IPS-20b (cell line): ENCODE measurements at regions not wholly inside any gene's neighbourhood (a gene's known extent, or its start where the extent isn't known, plus 50 kb on each side); places are given as distances from the start of the nearest gene placed in this dataset.

ENCODE experiments used
- H3K27ac ChIP-seq: one replicate; pipeline ENCODE4 v1.5.1; 2013; ENCODE audit warnings: low read length
- H3K27me3 ChIP-seq: 2 replicates; pipeline ENCODE4 v1.6.1; 2013; ENCODE audit warnings: mild to moderate bottlenecking, low read length, inconsistent platforms; ENCODE audit not compliant: insufficient read depth
- H3K36me3 ChIP-seq: 2 replicates; pipeline ENCODE4 v1.6.1; 2013; ENCODE audit warnings: low read depth, mild to moderate bottlenecking, inconsistent platforms, low read length, moderate library complexity; ENCODE audit not compliant: insufficient read depth
- H3K4me1 ChIP-seq: 2 replicates; pipeline ENCODE4 v1.6.1; 2013; ENCODE audit warnings: mild to moderate bottlenecking, control low read depth, inconsistent platforms, low read length, moderate library complexity; ENCODE audit not compliant: insufficient read depth
- H3K4me3 ChIP-seq: 2 replicates; pipeline ENCODE4 v1.5.1; 2013; ENCODE audit warnings: mild to moderate bottlenecking, low read length, inconsistent platforms
- H3K9ac ChIP-seq: 2 replicates; pipeline ENCODE4 v1.6.1; 2013; ENCODE audit warnings: low read depth, mild to moderate bottlenecking, inconsistent platforms, low read length, moderate library complexity
- H3K9me3 ChIP-seq: 2 replicates; pipeline ENCODE4 v1.6.1; 2013; ENCODE audit warnings: mild to moderate bottlenecking, low read depth, low read length, inconsistent platforms; ENCODE audit not compliant: insufficient read depth

DNA sequence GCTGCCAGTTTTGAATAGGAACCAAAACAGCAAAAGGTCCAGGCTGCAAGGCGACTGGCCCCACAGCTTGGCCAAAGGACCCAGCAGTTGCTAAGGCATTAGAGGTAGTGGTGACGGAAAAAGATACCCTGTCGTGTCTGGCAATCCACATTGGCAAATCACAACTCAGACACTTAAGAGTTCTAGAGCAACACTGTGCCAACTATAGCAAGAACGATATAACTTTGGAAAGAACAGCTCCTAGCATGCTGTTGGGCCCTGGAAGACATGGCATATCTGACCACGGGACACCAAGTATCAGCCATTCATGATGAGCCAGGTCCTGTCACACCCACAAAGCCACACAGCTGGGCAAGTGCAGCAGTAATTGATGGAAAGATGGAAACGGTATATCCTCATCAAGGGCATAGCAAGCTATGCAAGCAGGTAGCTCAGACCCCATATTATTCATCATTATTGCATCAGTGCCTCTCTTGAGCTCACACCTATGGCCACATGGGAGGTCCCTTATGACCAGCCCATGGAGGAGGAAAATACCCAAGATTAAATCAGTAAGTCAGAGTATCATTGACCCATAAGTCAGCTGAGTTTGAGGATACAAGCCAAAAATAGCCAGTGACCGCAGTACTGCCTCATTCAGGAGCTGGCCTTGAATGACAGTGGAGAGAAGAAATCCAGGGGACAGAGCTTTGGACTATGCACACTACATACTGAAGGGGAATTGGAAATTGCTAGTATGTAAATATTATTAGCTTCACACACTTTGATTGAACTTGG lies 221.2 kb downstream of the SETD4 start:
- H3K4me1 ChIP-seq, result no peaks in the 10 kb centered on the region
- H3K36me3 ChIP-seq, result no peaks in the 10 kb centered on the region
- H3K9me3 ChIP-seq, result no peaks in the 10 kb centered on the region
- H3K27ac ChIP-seq, result no peak overlapping the region
- H3K27me3 ChIP-seq, result no peaks in the 10 kb centered on the region
- no peak overlapping the region for H3K9ac ChIP-seq
- H3K4me3 ChIP-seq, result no peak overlapping the region

GRCh38 chr21:35838350-35838749 lies 222.0 kb downstream of the SETD4 start:
- no peaks in the 10 kb centered on the region for H3K27me3 ChIP-seq
- no peak overlapping the region for H3K9ac ChIP-seq
- H3K4me3 ChIP-seq, result no peak overlapping the region
- no peak overlapping the region for H3K27ac ChIP-seq
- no peaks in the 10 kb centered on the region for H3K9me3 ChIP-seq
- no peaks in the 10 kb centered on the region for H3K4me1 ChIP-seq
- no peaks in the 10 kb centered on the region for H3K36me3 ChIP-seq

DNA sequence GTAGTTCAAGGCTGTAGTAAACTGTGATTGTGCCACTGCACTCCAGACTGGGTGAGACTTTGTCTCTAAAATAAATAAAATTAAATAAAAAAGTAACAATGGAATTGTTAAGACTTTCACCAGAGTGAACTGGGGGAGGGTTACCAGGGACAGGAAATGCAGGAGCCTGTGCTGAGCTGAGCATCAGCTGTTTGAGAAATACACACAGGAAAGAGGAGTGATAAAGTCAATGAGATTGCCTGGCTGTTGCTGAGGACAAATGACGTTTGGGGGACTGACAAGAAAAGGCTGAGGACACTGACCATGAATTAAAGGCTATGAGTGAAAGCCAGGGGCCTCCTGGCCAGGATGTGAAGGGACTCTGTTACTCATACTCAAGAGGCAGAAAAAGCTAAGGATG lies 226.3 kb downstream of the SETD4 start:
- no peaks in the 10 kb centered on the region for H3K9me3 ChIP-seq
- no peaks in the 10 kb centered on the region for H3K4me1 ChIP-seq
- no peaks in the 10 kb centered on the region for H3K27me3 ChIP-seq
- H3K27ac ChIP-seq, result no peak overlapping the region
- H3K36me3 ChIP-seq, result no peaks in the 10 kb centered on the region
- H3K4me3 ChIP-seq, result no peak overlapping the region
- H3K9ac ChIP-seq, result no peak overlapping the region

DNA sequence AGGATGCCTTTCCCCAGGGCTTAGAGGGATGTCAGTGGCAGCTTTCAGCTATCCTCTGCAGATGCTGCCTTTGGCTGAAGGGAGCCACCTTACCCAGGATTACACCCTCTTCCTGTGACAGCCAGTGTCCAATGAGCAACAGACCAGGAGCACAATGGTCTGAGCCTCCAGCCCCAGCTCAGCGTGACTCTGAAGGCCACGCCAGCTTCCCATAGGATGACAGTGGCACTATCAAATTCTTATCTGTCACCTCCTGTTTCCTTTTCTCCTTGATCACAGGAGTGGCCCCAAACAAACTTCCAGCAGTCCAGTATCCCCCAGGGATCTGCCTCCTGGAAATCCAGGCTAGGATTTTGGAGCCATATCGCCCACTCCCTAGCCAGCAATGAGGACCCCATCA lies 226.9 kb downstream of the SETD4 start:
- no peaks in the 10 kb centered on the region for H3K9me3 ChIP-seq
- no peak overlapping the region for H3K9ac ChIP-seq
- no peaks in the 10 kb centered on the region for H3K27me3 ChIP-seq
- no peaks in the 10 kb centered on the region for H3K4me1 ChIP-seq
- H3K4me3 ChIP-seq, result no peak overlapping the region
- no peak overlapping the region for H3K27ac ChIP-seq
- H3K36me3 ChIP-seq, result no peaks in the 10 kb centered on the region

DNA sequence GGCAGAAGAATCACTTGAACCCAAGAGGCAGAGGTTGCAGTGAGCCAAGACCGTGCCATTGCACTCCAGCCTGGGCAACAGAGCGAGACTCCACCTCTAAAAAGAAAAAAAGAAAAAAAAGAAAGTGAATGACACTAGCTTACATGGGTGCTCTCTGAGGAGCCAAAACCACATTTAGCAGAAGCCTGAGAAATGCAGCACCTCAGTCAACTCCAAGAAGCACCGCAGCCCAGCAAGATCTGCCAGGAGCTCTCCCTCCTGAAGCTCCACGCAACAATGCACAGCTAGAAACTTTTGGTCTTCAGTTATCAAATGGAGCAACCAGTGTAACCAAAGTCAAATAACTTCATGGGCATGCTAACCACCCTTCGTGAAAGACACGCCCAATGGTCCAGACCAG lies 229.1 kb downstream of the SETD4 start:
- H3K4me3 ChIP-seq, result no peak overlapping the region
- no peaks in the 10 kb centered on the region for H3K4me1 ChIP-seq
- H3K9ac ChIP-seq, result no peak overlapping the region
- no peaks in the 10 kb centered on the region for H3K27me3 ChIP-seq
- H3K36me3 ChIP-seq, result no peaks in the 10 kb centered on the region
- no peaks in the 10 kb centered on the region for H3K9me3 ChIP-seq
- H3K27ac ChIP-seq, result no peak overlapping the region

- H3K27ac ChIP-seq, result no peak overlapping the region
- no peak overlapping the region for H3K9ac ChIP-seq
- no peaks in the 10 kb centered on the region for H3K4me1 ChIP-seq
- H3K27me3 ChIP-seq, result no peaks in the 10 kb centered on the region
- H3K36me3 ChIP-seq, result no peaks in the 10 kb centered on the region
- no peak overlapping the region for H3K4me3 ChIP-seq
- no peaks in the 10 kb centered on the region; the same call in 1 of the 2 replicates for H3K9me3 ChIP-seq
Measured at GRCh38 chr21:35829067-35829466, 231.3 kb downstream of the SETD4 start.

DNA sequence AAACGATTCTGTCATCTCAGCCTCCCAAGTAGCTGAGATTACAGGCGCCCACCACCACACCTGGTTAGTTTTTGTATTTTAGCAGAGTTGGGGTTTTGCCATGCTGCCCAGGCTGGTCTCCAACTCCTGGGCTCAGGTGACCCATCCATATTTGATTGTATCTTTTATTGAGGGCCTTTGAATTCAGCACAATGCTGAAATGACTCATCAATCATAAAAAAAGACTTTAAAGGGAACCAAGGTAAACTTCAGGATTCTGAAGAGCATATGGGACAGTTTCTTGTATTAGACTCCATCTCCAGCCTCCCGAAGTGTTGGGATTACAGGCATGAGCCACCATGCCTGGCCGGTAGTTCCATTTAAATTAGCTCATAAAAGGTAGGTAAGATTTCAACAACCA lies 232.2 kb downstream of the SETD4 start:
- Histone ChIP-seq H3K36me3 (no peaks in the 10 kb centered on the region), H3K9me3 (no peaks in the 10 kb centered on the region; the same call in 1 of the 2 replicates), H3K4me3 (no peak overlapping the region), H3K27ac (no peak overlapping the region), H3K27me3 (no peaks in the 10 kb centered on the region), H3K9ac (no peak overlapping the region), H3K4me1 (no peaks in the 10 kb centered on the region)

- Histone ChIP-seq H3K9me3 (no peaks in the 10 kb centered on the region; the same call in 1 of the 2 replicates), H3K4me1 (no peaks in the 10 kb centered on the region), H3K9ac (no peak overlapping the region), H3K27ac (no peak overlapping the region), H3K4me3 (no peak overlapping the region), H3K36me3 (no peaks in the 10 kb centered on the region), H3K27me3 (no peaks in the 10 kb centered on the region)
Measured at GRCh38 chr21:35827004-35827403, 233.3 kb downstream of the SETD4 start.

GRCh38 chr21:35825370-35826353 lies 234.7 kb downstream of the SETD4 start:
- no peaks in the 10 kb centered on the region for H3K4me1 ChIP-seq
- no peak overlapping the region for H3K9ac ChIP-seq
- H3K9me3 ChIP-seq, result no peaks in the 10 kb centered on the region; the same call in 1 of the 2 replicates
- no peak overlapping the region for H3K27ac ChIP-seq
- H3K36me3 ChIP-seq, result no peaks in the 10 kb centered on the region
- H3K4me3 ChIP-seq, result no peak overlapping the region
- no peaks in the 10 kb centered on the region for H3K27me3 ChIP-seq

GRCh38 chr21:35824136-35824535 lies 236.2 kb downstream of the SETD4 start:
- no peaks in the 10 kb centered on the region for H3K4me1 ChIP-seq
- no peak overlapping the region for H3K27ac ChIP-seq
- no peaks in the 10 kb centered on the region; the same call in 1 of the 2 replicates for H3K9me3 ChIP-seq
- H3K4me3 ChIP-seq, result no peak overlapping the region
- no peaks in the 10 kb centered on the region for H3K36me3 ChIP-seq
- no peaks in the 10 kb centered on the region for H3K27me3 ChIP-seq
- H3K9ac ChIP-seq, result no peak overlapping the region

GRCh38 chr21:35819134-35819533 lies 241.2 kb downstream of the SETD4 start:
- no peak overlapping the region for H3K9ac ChIP-seq
- H3K9me3 ChIP-seq, result no peaks in the 10 kb centered on the region; the same call in 1 of the 2 replicates
- no peak overlapping the region for H3K4me3 ChIP-seq
- H3K4me1 ChIP-seq, result no peaks in the 10 kb centered on the region
- no peaks in the 10 kb centered on the region for H3K36me3 ChIP-seq
- H3K27me3 ChIP-seq, result no peaks in the 10 kb centered on the region
- H3K27ac ChIP-seq, result no peak overlapping the region
